Upper lobe of left lung (tissue), 4 donors: ENCODE measurements at regions not wholly inside any gene's neighbourhood (a gene's known extent, or its start where the extent isn't known, plus 50 kb on each side); places are given as distances from the start of the nearest gene placed in this dataset.

Experiments
- EP300 ChIP-seq, 4 donors: sonication (generic); formaldehyde crosslinking; IDR thresholded peaks; one replicate each; pipeline ENCODE4 v1.5.1; 2017; ENCODE audit warnings: antibody characterized with exemption in 4 of 4, control low read depth in 2 of 4
- POLR2AphosphoS5 ChIP-seq, 2 donors: sonication (generic); formaldehyde crosslinking; IDR thresholded peaks; one replicate each; pipeline ENCODE4 v1.5.1; 2017; ENCODE audit warnings: antibody characterized with exemption in 2 of 2
- TF ChIP-seq, protein P1 (sequence below), 6 experiments: fragments of 450-650 bp in 4 of 6; fragments of 200-600 bp in 2 of 6; sonication (generic) in 2 of 6; IDR thresholded peaks; one replicate each; pipeline ENCODE4 v1.5.1; 2016 to 2019; ENCODE audit warnings: antibody characterized with exemption in 6 of 6

GRCh38 chr7:138378741-138379559, 81.1 kb upstream of the TRIM24 start:
- TF ChIP-seq, protein P1, sequence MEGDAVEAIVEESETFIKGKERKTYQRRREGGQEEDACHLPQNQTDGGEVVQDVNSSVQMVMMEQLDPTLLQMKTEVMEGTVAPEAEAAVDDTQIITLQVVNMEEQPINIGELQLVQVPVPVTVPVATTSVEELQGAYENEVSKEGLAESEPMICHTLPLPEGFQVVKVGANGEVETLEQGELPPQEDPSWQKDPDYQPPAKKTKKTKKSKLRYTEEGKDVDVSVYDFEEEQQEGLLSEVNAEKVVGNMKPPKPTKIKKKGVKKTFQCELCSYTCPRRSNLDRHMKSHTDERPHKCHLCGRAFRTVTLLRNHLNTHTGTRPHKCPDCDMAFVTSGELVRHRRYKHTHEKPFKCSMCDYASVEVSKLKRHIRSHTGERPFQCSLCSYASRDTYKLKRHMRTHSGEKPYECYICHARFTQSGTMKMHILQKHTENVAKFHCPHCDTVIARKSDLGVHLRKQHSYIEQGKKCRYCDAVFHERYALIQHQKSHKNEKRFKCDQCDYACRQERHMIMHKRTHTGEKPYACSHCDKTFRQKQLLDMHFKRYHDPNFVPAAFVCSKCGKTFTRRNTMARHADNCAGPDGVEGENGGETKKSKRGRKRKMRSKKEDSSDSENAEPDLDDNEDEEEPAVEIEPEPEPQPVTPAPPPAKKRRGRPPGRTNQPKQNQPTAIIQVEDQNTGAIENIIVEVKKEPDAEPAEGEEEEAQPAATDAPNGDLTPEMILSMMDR (IDR thresholded peaks at IDR 0.05): no peak
- TF ChIP-seq POLR2AphosphoS5 (IDR thresholded peaks at IDR 0.05) (no peak), EP300 (IDR thresholded peaks at IDR 0.05) (no peak)
